Colonic mucosa (tissue), 4 donors: ENCODE measurements at regions not wholly inside any gene's neighbourhood (a gene's known extent, or its start where the extent isn't known, plus 50 kb on each side); places are given as distances from the start of the nearest gene placed in this dataset.
"Not testable (repeated sequence)": the region's sequence is repeated elsewhere in the genome, so short reads cannot be mapped to it uniquely, and the experiment has no call there.

Source experiments
- DNase-seq: peaks from one replicate; pipeline ENCODE4 v3.0.0-alpha.2; 2020
- H3K27ac ChIP-seq: fragments of 200-600 bp; one replicate; pipeline ENCODE4 v1.8.0; 2021
- H3K27me3 ChIP-seq: fragments of 200-600 bp; one replicate; pipeline ENCODE4 v1.8.0; 2021
- H3K36me3 ChIP-seq: fragments of 200-600 bp; one replicate; pipeline ENCODE4 v1.8.0; 2021
- H3K4me1 ChIP-seq: fragments of 200-600 bp; one replicate; pipeline ENCODE4 v1.8.0; 2021; ENCODE audit warnings: mild to moderate bottlenecking
- H3K4me3 ChIP-seq: fragments of 200-600 bp; one replicate; pipeline ENCODE4 v1.8.0; 2021
- H3K9ac ChIP-seq, 2 donors: one replicate each; pipeline ENCODE4 v1.7.0; 2013; ENCODE audit warnings: control low read depth in 2 of 2, low read depth in 2 of 2, low read length in 2 of 2
- H3K9me3 ChIP-seq: fragments of 200-600 bp; one replicate; pipeline ENCODE4 v1.8.0; 2021
- intact Hi-C: fragments of 100-400 bp; cut with DNase I; formaldehyde crosslinking; loops from one replicate; pipeline ENCODE4 v1.14.1; 2022
- TF ChIP-seq, protein P1 (sequence below): fragments of 200-600 bp; IDR thresholded peaks from one replicate; pipeline ENCODE4 v1.8.0; 2022; ENCODE audit warnings: antibody characterized with exemption, mild to moderate bottlenecking
- donor health status: healthy.
- donor health status: DM: no; HTN: no; CAD: no.
- donor health status: DM: no; HTN: no; CAD: no.

DNA sequence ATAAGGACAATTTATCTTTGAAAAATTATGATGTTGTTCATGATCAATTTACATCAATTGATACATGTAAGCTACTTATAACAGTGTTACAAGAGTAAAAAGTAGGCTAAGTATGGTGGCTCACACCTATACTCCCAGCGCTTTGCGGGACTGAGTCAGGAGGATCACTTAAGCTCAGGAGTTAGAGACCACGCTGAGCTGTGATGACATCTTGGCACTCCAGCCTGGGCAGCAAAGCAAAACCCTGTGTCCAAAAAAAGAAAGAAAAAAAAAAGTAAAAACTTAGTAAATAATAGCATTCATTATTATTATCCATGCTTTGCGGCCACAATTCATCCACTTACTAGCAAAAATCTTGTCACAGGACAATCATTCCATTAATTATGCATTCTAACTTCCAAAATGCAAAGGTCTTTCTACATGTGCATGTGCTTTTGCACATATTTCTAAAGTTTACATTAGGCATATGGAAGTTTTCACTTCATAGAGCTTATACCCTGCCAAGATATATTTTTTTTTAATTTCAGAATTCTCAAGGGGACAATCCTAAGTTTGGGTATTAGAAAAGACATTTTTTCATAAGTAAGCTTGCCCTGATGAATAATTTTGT lies 243.3 kb upstream of the RARB start:
- H3K27ac ChIP-seq, result no peak overlapping the region
- intact Hi-C loops, result no loop called here

DNA sequence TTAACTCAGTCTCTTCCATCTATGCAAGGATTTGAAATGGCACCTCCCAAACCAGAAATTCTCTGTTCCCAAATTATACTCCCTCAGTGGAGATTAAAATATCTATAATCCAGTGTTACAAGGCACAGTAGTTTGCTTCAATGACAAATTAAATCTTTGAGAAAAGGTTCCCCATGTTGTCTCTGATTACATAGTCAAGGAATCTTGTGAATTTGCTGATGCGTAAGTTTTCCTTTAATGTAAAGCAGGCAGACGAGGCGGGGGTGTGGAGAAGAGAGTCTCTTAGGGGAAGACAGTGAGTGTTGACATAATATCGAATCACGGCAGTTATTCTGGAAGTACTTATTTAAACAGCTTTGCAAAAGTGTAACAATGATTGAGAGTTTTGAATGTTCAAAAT lies 236.4 kb upstream of the RARB start:
- Histone ChIP-seq H3K4me3 (no peak overlapping the region), H3K9me3 (no peaks in the 10 kb centered on the region), H3K27ac (no peak overlapping the region), H3K4me1 (no peaks in the 10 kb centered on the region), H3K9ac (no peak overlapping the region), H3K27me3 (no peaks in the 10 kb centered on the region), H3K36me3 (no peaks in the 10 kb centered on the region)
- TF ChIP-seq, protein P1, sequence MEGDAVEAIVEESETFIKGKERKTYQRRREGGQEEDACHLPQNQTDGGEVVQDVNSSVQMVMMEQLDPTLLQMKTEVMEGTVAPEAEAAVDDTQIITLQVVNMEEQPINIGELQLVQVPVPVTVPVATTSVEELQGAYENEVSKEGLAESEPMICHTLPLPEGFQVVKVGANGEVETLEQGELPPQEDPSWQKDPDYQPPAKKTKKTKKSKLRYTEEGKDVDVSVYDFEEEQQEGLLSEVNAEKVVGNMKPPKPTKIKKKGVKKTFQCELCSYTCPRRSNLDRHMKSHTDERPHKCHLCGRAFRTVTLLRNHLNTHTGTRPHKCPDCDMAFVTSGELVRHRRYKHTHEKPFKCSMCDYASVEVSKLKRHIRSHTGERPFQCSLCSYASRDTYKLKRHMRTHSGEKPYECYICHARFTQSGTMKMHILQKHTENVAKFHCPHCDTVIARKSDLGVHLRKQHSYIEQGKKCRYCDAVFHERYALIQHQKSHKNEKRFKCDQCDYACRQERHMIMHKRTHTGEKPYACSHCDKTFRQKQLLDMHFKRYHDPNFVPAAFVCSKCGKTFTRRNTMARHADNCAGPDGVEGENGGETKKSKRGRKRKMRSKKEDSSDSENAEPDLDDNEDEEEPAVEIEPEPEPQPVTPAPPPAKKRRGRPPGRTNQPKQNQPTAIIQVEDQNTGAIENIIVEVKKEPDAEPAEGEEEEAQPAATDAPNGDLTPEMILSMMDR, result no peak
- DNase-seq, result no peak
- intact Hi-C loops, result no loop called here

More for the DNA sequence above, 243.3 kb upstream of the RARB start:
- H3K9me3 ChIP-seq, result no peaks in the 10 kb centered on the region
- H3K4me1 ChIP-seq, result no peaks in the 10 kb centered on the region
- H3K36me3 ChIP-seq, result no peaks in the 10 kb centered on the region
- H3K27me3 ChIP-seq, result no peaks in the 10 kb centered on the region
- no peak overlapping the region for H3K9ac ChIP-seq
- no peak overlapping the region for H3K4me3 ChIP-seq
- TF ChIP-seq, protein P1, result no peak
- DNase-seq, result no peak

DNA sequence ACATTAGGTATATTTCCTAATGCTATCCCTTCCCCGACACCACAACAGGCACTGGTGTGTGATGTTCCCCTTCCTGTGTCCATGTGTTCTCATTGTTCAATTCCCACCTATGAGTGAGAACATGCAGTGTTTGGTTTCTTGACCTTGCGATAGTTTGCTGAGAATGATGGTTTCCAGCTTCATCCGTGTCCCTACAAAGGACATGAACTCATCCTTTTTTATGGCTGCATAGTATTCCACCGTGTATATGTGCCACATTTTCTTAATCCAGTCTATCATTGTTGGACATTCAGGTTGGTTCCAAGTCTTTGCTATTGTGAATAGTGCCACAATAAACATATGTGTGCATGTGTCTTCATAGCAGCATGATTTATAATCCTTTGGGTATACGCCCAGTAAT lies 228.5 kb upstream of the RARB start:
- H3K27ac ChIP-seq, H3K27me3 ChIP-seq, H3K36me3 ChIP-seq, H3K4me1 ChIP-seq, H3K4me3 ChIP-seq, intact Hi-C loops, DNase-seq, H3K9ac ChIP-seq, H3K9me3 ChIP-seq: not testable (repeated sequence)

DNA sequence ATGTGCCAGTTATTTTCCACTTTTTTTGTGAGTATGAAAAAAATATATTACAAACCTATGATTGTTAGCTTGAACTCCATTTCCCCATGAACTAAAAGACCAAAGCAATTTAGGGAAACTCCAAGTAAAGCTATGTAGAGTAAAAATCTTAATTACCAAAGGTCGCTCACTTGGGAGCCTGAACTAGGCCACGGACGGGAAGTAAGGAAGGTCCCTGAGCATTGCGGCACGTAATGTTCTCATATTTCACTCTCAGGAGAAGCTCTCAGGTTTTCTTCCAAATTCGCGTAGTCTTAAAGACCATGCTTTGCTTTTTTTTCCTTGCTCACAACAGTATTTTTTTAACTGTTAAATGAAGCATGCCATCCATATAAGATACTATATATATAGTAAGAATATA lies 215.3 kb upstream of the RARB start:
- Histone ChIP-seq H3K36me3 (no peaks in the 10 kb centered on the region), H3K4me3 (no peak overlapping the region), H3K4me1 (no peaks in the 10 kb centered on the region), H3K27me3 (no peaks in the 10 kb centered on the region), H3K9ac (no peak overlapping the region), H3K27ac (no peak overlapping the region), H3K9me3 (no peaks in the 10 kb centered on the region)
- no peak for DNase-seq
- intact Hi-C loops, result no loop called here
- TF ChIP-seq, protein P1, result no peak

DNA sequence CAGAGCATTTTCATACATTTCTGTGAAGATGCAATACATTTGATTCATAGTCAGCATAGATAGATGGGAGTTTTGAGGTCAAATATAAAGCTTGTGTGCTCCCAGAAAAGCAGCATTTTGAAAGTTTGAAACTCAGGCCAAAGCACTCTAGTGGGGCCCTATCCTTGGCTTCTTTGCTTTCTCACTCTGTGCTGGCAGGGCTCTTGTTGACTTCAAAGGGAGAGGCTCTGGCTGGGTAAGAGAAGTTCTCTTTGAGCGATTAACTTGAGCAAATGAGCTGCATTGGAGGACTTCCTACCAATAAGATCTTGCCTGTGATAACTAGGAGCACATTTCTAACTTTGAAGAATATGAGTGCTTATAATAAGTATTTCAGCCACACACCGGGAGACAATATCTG lies 214.0 kb upstream of the RARB start:
- no peak for DNase-seq

DNA sequence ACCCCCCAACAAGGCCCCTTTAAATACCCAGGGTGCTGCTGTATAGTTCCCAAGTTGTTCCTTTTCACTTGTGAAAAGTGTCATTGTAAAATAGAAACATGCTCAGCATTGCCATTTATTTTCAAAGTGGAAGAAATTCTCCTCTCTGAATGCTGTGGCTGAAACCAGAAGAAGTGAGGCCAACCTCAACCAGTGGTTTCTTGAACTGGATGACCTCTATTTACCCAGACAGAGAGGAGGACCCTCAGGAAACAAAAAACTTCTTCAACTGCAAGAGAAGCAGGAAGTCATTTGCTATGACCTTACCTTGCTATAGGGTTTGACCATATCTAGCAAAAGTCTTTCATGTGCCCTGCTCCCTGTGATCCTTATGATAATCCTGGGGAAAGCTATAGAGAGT lies 209.7 kb upstream of the RARB start:
- no peak for DNase-seq
- TF ChIP-seq, protein P1, result no peak
- Histone ChIP-seq H3K9me3 (no peaks in the 10 kb centered on the region), H3K36me3 (no peaks in the 10 kb centered on the region), H3K4me3 (no peak overlapping the region), H3K4me1 (no peaks in the 10 kb centered on the region), H3K9ac (no peak overlapping the region), H3K27me3 (no peaks in the 10 kb centered on the region), H3K27ac (no peak overlapping the region)
- intact Hi-C loops, result no loop called here

More for the DNA sequence above, 214.0 kb upstream of the RARB start:
- intact Hi-C loops, result no loop called here
- Histone ChIP-seq H3K9ac (no peak overlapping the region), H3K9me3 (no peaks in the 10 kb centered on the region), H3K4me3 (no peak overlapping the region), H3K36me3 (no peaks in the 10 kb centered on the region), H3K27ac (no peak overlapping the region), H3K27me3 (no peaks in the 10 kb centered on the region), H3K4me1 (no peaks in the 10 kb centered on the region)
- TF ChIP-seq, protein P1, result no peak
